Naive thymus-derived CD4-positive, alpha-beta T cell (primary cell): ENCODE measurements at regions not wholly inside any gene's neighbourhood (a gene's known extent, or its start where the extent isn't known, plus 50 kb on each side); places are given as distances from the start of the nearest gene placed in this dataset.

Experiments used
- ATAC-seq: fragments of 150-1000 bp; cut with Tn5 transposase; 2 replicates; pipeline ENCODE4 v1.10.0; 2021; ENCODE audit warnings: mild to moderate bottlenecking, moderate library complexity
- CTCF ChIA-PET: fragments of 350-600 bp; sonication (Branson Sonifier 250); formaldehyde crosslinking; loops from one replicate; lab custom pipeline; 2021; ENCODE audit warnings: antibody characterized with exemption; lab: Charles Lee
- POLR2A ChIA-PET: fragments of 350-600 bp; sonication (Branson Sonifier 250); formaldehyde crosslinking; loops from one replicate; lab custom pipeline; 2021; ENCODE audit warnings: antibody characterized with exemption, inconsistent platforms; lab: Charles Lee
- DNase-seq, 9 donors: peaks; one replicate each; pipeline versions ENCODE4 v3.0.0 to v3.0.0-alpha.2; 2020 to 2022; ENCODE audit warnings: mixed read lengths in 1 of 9
- H3K27ac ChIP-seq: one replicate; pipeline ENCODE4 v1.7.0; 2013; ENCODE audit warnings: mild to moderate bottlenecking, low read depth, low read length, moderate library complexity
- H3K27me3 ChIP-seq, 2 donors: one replicate each; pipeline ENCODE4 v1.7.0; 2013; ENCODE audit warnings: low read length in 2 of 2, mild to moderate bottlenecking in 2 of 2, moderate library complexity in 2 of 2; ENCODE audit not compliant: control insufficient read depth in 2 of 2, insufficient read depth in 2 of 2
- H3K36me3 ChIP-seq, 3 experiments: 1 replicate in 2 of 3; 2 replicates in 1 of 3; pipeline ENCODE4 v1.7.0; 2013; ENCODE audit warnings: low read length in 3 of 3, mild to moderate bottlenecking in 3 of 3, moderate library complexity in 1 of 3; ENCODE audit not compliant: insufficient read depth in 3 of 3, control insufficient read depth in 2 of 3
- H3K4me1 ChIP-seq, 2 donors: one replicate each; pipeline ENCODE4 v1.7.0; 2013; ENCODE audit warnings: low read length in 2 of 2, mild to moderate bottlenecking in 2 of 2, moderate library complexity in 1 of 2; ENCODE audit not compliant: control insufficient read depth in 2 of 2, insufficient read depth in 2 of 2
- H3K4me3 ChIP-seq: 2 replicates; pipeline ENCODE4 v1.7.0; 2013; ENCODE audit warnings: mild to moderate bottlenecking, low read length
- H3K9me3 ChIP-seq, 3 experiments: 1 replicate in 2 of 3; 2 replicates in 1 of 3; pipeline ENCODE4 v1.7.0; 2013; ENCODE audit warnings: low read length in 3 of 3; ENCODE audit not compliant: control insufficient read depth in 2 of 3
- H3K27ac Mint-ChIP-seq, 9 donors: one replicate each; pipeline ENCODE4 v1.8.0; 2020 to 2022; ENCODE audit warnings: mixed read lengths in 9 of 9, mild to moderate bottlenecking in 8 of 9, moderate library complexity in 5 of 9, inconsistent platforms in 2 of 9
- H3K27me3 Mint-ChIP-seq, 5 donors: one replicate each; pipeline ENCODE4 v1.8.0; 2021 to 2022; ENCODE audit warnings: mixed read lengths in 5 of 5, mild to moderate bottlenecking in 1 of 5
- H3K36me3 Mint-ChIP-seq, 5 donors: one replicate each; pipeline ENCODE4 v1.8.0; 2020 to 2022; ENCODE audit warnings: mixed read lengths in 5 of 5, mild to moderate bottlenecking in 3 of 5, inconsistent platforms in 1 of 5
- H3K4me1 Mint-ChIP-seq, 7 donors: one replicate each; pipeline ENCODE4 v1.8.0; 2020 to 2022; ENCODE audit warnings: mixed read lengths in 7 of 7, mild to moderate bottlenecking in 3 of 7, inconsistent platforms in 1 of 7
- H3K4me3 Mint-ChIP-seq, 10 donors: one replicate each; pipeline ENCODE4 v1.8.0; 2020 to 2022; ENCODE audit warnings: mild to moderate bottlenecking in 10 of 10, mixed read lengths in 10 of 10, moderate library complexity in 6 of 10, inconsistent platforms in 2 of 10
- H3K9me3 Mint-ChIP-seq, 11 donors: one replicate each; pipeline ENCODE4 v1.8.0; 2020 to 2022; ENCODE audit warnings: mixed read lengths in 11 of 11, mild to moderate bottlenecking in 4 of 11, inconsistent platforms in 1 of 11, moderate library complexity in 1 of 11
- intact Hi-C, 2 donors: fragments of 100-400 bp; cut with micrococcal nuclease; formaldehyde crosslinking; loops; one replicate each; pipeline ENCODE4 v1.15.1; 2023

- CTCF ChIA-PET: no interaction called here
- intact Hi-C loops: no loop called here
- H3K27me3 Mint-ChIP-seq: no peaks in the 10 kb centered on the region
- no peak overlapping the region for H3K27ac Mint-ChIP-seq
- Histone ChIP-seq H3K36me3 (no peaks in the 10 kb centered on the region), H3K4me3 (no peak overlapping the region), H3K4me1 (no peaks in the 10 kb centered on the region), H3K27me3 (no peaks in the 10 kb centered on the region), H3K9me3 (no peaks in the 10 kb centered on the region), H3K27ac (no peak overlapping the region)
- DNase-seq (no peak), ATAC-seq (no peak)
- H3K4me1 Mint-ChIP-seq: no peaks in the 10 kb centered on the region
- peaks cover 0 to 11% (median 3%) of the 10 kb centered on the region in 11 donors for H3K9me3 Mint-ChIP-seq
- H3K4me3 Mint-ChIP-seq: no peak overlapping the region
- POLR2A ChIA-PET: no interaction called here
- no peaks in the 10 kb centered on the region for H3K36me3 Mint-ChIP-seq
These were observed 1524.0 kb downstream of the SLITRK1 start for GRCh38 chr13:82358284-82358683.

- Mint-ChIP-seq H3K27ac (no peak overlapping the region), H3K36me3 (no peaks in the 10 kb centered on the region), H3K4me1 (no peaks in the 10 kb centered on the region), H3K27me3 (no peaks in the 10 kb centered on the region), H3K9me3 (peaks cover 0 to 12% (median 3%) of the 10 kb centered on the region in 11 donors), H3K4me3 (no peak overlapping the region)
- intact Hi-C loops: no loop called here
- no peak for DNase-seq
- no peaks in the 10 kb centered on the region for H3K36me3 ChIP-seq
- no peaks in the 10 kb centered on the region for H3K9me3 ChIP-seq
- H3K27ac ChIP-seq: no peak overlapping the region
- no peaks in the 10 kb centered on the region for H3K4me1 ChIP-seq
- no peaks in the 10 kb centered on the region for H3K27me3 ChIP-seq
- ChIA-PET CTCF (no interaction called here), POLR2A (no interaction called here)
- ATAC-seq: no peak
- no peak overlapping the region for H3K4me3 ChIP-seq
These were observed 1525.4 kb downstream of the SLITRK1 start for GRCh38 chr13:82356667-82357410.

- H3K4me3 ChIP-seq: no peak overlapping the region
- ATAC-seq: no peak
- H3K9me3 Mint-ChIP-seq: peaks cover 0 to 8% (median 4%) of the 10 kb centered on the region in 11 donors
These were observed 1537.4 kb downstream of the SLITRK1 start for GRCh38 chr13:82344867-82345266.

GRCh38 chr13:82341116-82341515 lies 1541.2 kb downstream of the SLITRK1 start:
- no peaks in the 10 kb centered on the region for H3K27me3 Mint-ChIP-seq
- Histone ChIP-seq H3K4me3 (no peak overlapping the region), H3K27me3 (no peaks in the 10 kb centered on the region), H3K27ac (no peak overlapping the region), H3K36me3 (no peaks in the 10 kb centered on the region), H3K9me3 (no peaks in the 10 kb centered on the region), H3K4me1 (no peaks in the 10 kb centered on the region)
- H3K27ac Mint-ChIP-seq: no peak overlapping the region
- intact Hi-C loops: no loop called here
- H3K4me3 Mint-ChIP-seq: no peak overlapping the region
- peaks cover 0 to 21% (median 7%) of the 10 kb centered on the region in 11 donors for H3K9me3 Mint-ChIP-seq
- CTCF ChIA-PET: no interaction called here
- DNase-seq: no peak
- H3K4me1 Mint-ChIP-seq: no peaks in the 10 kb centered on the region
- ATAC-seq: no peak
- POLR2A ChIA-PET: no interaction called here
- H3K36me3 Mint-ChIP-seq: no peaks in the 10 kb centered on the region

More at GRCh38 chr13:82344867-82345266, 1537.4 kb downstream of the SLITRK1 start:
- Histone ChIP-seq H3K27ac (no peak overlapping the region), H3K27me3 (no peaks in the 10 kb centered on the region), H3K4me1 (no peaks in the 10 kb centered on the region), H3K9me3 (no peaks in the 10 kb centered on the region), H3K36me3 (no peaks in the 10 kb centered on the region)
- Mint-ChIP-seq H3K36me3 (no peaks in the 10 kb centered on the region), H3K27me3 (no peaks in the 10 kb centered on the region), H3K27ac (no peak overlapping the region), H3K4me3 (no peak overlapping the region), H3K4me1 (no peaks in the 10 kb centered on the region)
- DNase-seq: no peak
- intact Hi-C loops: no loop called here
- POLR2A ChIA-PET: no interaction called here
- CTCF ChIA-PET: no interaction called here

GRCh38 chr13:82330499-82330898 lies 1551.8 kb downstream of the SLITRK1 start:
- ATAC-seq (no peak), DNase-seq (no peak)
- POLR2A ChIA-PET: no interaction called here
- H3K9me3 Mint-ChIP-seq: peaks cover 0 to 19% (median 3%) of the 10 kb centered on the region in 11 donors
- intact Hi-C loops: no loop called here
- H3K27ac Mint-ChIP-seq: no peak overlapping the region
- no peaks in the 10 kb centered on the region for H3K27me3 ChIP-seq
- H3K4me3 Mint-ChIP-seq: no peak overlapping the region
- peaks cover 0 to 3% (median 0%) of the 10 kb centered on the region in 5 donors for H3K36me3 Mint-ChIP-seq
- H3K27me3 Mint-ChIP-seq: no peaks in the 10 kb centered on the region
- H3K4me3 ChIP-seq: no peak overlapping the region
- no peaks in the 10 kb centered on the region for H3K9me3 ChIP-seq
- CTCF ChIA-PET: no interaction called here
- no peaks in the 10 kb centered on the region for H3K4me1 ChIP-seq
- H3K4me1 Mint-ChIP-seq: no peaks in the 10 kb centered on the region
- H3K36me3 ChIP-seq: no peaks in the 10 kb centered on the region
- no peak overlapping the region for H3K27ac ChIP-seq

- POLR2A ChIA-PET: no interaction called here
These were observed 1559.2 kb downstream of the SLITRK1 start for GRCh38 chr13:82323101-82323500.

GRCh38 chr13:82305588-82305987 lies 1576.7 kb downstream of the SLITRK1 start:
- POLR2A ChIA-PET: no interaction called here
- no peak overlapping the region for H3K4me3 Mint-ChIP-seq
- H3K27me3 ChIP-seq: no peaks in the 10 kb centered on the region
- ATAC-seq (no peak), DNase-seq (no peak)
- no peaks in the 10 kb centered on the region for H3K4me1 ChIP-seq
- no peaks in the 10 kb centered on the region for H3K36me3 Mint-ChIP-seq
- H3K9me3 Mint-ChIP-seq: peaks cover 0 to 12% (median 5%) of the 10 kb centered on the region in 11 donors
- no peaks in the 10 kb centered on the region for H3K36me3 ChIP-seq
- no peaks in the 10 kb centered on the region for H3K27me3 Mint-ChIP-seq
- intact Hi-C loops: no loop called here
- H3K27ac ChIP-seq: no peak overlapping the region
- CTCF ChIA-PET: interaction anchor here (0.6 kb wide), 1 partner anchor 44 kb away, joined by 3 read pairs; no protein-coding TSS in a partner anchor
- no peak overlapping the region for H3K27ac Mint-ChIP-seq
- H3K9me3 ChIP-seq: no peaks in the 10 kb centered on the region
- no peak overlapping the region for H3K4me3 ChIP-seq
- H3K4me1 Mint-ChIP-seq: no peaks in the 10 kb centered on the region

More at GRCh38 chr13:82323101-82323500, 1559.2 kb downstream of the SLITRK1 start:
- Histone ChIP-seq H3K9me3 (no peaks in the 10 kb centered on the region), H3K4me1 (no peaks in the 10 kb centered on the region), H3K27ac (no peak overlapping the region), H3K36me3 (no peaks in the 10 kb centered on the region), H3K27me3 (no peaks in the 10 kb centered on the region), H3K4me3 (no peak overlapping the region)
- no peak overlapping the region for H3K4me3 Mint-ChIP-seq
- H3K27ac Mint-ChIP-seq: no peak overlapping the region
- intact Hi-C loops: no loop called here
- H3K27me3 Mint-ChIP-seq: no peaks in the 10 kb centered on the region
- no peak for ATAC-seq
- CTCF ChIA-PET: no interaction called here
- peaks cover 0 to 33% (median 12%) of the 10 kb centered on the region in 11 donors for H3K9me3 Mint-ChIP-seq
- DNase-seq: no peak
- H3K36me3 Mint-ChIP-seq: peaks cover 0 to 12% (median 0%) of the 10 kb centered on the region in 5 donors
- H3K4me1 Mint-ChIP-seq: no peaks in the 10 kb centered on the region
